DMS53 (cell line): ENCODE measurements at regions not wholly inside any gene's neighbourhood (a gene's known extent, or its start where the extent isn't known, plus 50 kb on each side); places are given as distances from the start of the nearest gene placed in this dataset.

Experiments used
- DNase-seq: peaks from one replicate; lab custom pipeline; 2025; lab: John Stamatoyannopoulos, UW

DNA sequence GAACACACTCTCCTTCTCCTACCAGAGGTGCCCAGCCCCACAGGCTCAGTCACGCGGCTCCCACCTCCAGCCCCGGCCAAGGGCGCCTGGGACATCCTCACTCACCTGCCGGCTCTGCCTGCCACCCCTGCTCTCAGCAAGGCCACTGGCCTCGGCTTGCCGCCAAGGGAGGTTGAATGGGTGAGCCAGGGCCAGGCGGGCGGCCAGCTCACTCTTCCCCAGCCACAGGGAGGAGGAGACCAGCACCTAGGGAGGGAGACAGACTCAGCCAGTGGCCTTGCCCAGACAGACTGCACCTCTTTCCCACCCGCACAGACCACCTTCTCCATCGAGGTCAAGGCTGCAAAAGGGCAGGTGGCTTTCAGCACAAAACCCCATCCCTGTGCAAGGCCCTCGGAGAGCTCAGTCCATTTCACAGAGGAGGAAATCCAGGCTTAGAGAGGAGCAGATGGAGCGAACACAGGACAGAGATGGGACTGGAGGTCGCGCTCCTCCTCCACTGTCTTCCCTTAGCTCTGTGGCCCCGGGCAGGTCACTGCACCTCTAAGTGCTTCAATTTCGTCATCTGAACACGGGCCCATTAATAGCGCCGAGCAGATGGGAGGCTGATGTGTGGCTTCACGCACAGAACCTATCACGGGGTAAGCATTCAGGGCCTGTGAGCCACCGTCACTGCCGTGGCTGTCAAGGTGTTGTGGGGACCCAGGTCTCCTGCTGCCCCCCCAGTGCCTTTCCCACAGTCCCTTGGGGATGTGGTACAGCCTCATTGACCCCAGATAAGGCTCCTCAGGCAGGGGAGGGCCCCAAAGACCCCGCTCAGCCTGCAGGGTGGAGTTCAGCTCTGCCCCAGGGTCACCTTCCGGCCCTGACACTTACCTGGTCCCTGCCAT lies 56.1 kb downstream of the RMI2 start:
- peak; percentile 53 for DNase-seq

DNA sequence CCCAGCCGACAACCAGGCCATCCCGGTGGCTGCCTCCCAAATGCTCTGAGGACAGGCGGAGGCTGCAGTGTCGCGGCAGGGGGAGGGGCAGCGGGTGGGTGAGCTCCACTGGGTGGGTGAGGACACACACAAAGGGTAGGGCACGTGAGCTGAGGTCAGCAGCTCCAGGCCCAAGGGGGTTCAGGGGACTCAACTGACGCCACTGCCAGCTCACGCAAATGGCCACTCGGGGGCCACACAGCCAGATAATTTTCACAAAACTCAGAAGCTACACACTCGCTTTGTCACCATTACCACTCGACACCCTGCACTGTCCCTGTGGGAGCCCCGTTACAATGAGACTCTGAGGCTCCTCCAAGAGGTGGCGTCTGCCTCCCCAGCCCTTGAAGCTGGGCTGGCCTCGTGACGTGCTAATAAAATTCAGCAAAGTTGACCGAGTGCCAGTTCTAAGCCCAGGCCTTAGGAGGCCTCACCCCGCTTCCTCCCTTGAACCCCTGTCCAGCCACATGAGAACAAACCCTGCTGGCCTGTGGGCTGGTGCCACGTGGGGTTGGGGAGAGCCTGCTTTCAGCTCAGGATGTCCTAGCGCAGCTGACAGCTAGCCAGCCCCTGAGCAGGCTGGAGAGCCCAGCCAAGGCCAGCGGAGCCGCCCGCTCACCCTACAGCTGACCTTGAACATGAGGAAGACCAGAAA lies 56.9 kb downstream of the RMI2 start:
- no peak for DNase-seq

DNA sequence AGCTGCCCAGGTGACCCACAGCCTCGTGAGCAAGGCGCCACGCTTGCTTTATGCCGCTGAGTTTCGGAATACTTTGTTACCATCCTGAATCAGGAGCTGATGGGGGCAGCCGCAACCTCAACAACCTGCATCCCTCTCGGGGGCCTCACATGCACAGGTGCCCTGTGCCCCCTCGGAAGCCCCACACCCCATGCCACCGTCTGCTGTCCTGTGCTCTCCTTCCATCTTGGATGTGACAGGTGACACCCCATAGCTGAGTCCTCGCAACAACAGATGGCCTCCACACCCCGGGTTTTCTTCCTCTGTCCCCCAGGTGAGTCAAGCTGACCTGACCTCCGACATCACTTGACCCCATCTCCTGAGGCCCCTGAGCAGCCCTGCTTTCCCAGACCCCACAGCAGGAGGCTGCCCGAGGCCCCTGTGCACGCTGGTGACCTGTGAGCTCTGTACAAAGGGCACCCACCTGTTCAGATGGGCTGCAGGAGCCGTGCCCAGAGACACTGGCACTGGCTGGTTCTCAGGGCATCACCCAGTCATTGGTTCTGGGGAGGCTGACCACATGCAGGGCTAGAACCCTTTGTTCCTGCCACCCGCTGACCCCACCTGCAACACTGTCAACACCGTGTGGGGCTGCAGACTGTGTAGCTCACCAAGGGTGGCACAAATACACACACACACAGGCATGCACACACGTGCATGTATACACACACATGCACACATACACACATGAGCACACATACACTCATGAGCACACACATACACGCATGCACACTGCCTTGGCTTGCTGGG lies 57.7 kb downstream of the RMI2 start:
- DNase-seq = no peak

DNA sequence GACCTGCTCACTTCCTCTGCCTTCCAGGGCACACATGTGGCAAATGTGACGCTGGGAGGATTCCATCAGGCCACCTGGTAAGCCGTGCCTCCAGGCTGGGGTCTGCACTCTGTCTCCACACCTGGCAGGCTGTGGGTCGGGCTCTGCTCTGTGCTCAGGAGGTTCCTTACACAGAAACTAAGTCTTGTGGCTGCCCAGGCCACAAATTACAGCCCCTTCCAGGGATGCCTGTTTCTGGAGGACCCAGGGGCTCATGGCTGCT lies 58.2 kb downstream of the RMI2 start:
- no peak for DNase-seq

DNA sequence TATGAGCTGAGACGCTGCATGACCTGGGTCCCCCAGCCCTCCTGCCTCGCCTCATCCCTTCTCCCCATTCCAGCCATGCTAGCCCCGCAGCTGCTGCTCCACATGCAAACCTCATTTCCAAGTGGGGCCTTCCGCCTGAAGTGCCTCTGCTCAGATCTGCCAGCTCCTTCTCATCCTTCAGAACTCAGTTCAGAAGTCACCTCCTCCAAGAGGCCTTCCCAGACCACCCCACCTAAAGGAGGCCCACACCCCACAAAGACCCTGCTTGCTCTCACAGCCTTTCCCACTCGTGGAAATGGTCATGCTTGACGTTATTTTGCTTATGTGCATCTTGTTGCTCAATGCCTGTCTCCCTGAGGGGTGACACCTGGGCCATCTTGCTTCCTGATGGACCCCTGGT lies 58.7 kb downstream of the RMI2 start:
- DNase-seq = no peak

DNA sequence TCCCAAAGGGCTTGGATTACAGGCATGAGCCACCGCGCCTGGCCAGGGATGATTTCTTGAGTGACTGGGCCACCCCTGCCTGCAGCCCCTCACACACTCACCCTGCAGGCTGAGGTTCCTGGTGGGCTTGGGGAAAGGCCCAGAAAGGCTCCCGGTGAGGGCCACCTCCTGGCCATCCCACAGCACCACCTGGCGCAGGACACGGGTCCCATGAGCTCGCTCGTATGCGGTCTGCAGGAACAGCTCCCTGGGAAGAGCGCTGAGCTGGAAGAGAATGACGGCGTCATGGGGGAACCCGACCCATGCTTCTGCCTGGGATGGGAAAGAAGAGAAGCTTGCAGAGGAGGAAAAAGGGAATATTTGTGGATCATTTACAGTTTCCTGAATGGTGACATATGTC lies 59.3 kb downstream of the RMI2 start:
- no peak for DNase-seq

DNA sequence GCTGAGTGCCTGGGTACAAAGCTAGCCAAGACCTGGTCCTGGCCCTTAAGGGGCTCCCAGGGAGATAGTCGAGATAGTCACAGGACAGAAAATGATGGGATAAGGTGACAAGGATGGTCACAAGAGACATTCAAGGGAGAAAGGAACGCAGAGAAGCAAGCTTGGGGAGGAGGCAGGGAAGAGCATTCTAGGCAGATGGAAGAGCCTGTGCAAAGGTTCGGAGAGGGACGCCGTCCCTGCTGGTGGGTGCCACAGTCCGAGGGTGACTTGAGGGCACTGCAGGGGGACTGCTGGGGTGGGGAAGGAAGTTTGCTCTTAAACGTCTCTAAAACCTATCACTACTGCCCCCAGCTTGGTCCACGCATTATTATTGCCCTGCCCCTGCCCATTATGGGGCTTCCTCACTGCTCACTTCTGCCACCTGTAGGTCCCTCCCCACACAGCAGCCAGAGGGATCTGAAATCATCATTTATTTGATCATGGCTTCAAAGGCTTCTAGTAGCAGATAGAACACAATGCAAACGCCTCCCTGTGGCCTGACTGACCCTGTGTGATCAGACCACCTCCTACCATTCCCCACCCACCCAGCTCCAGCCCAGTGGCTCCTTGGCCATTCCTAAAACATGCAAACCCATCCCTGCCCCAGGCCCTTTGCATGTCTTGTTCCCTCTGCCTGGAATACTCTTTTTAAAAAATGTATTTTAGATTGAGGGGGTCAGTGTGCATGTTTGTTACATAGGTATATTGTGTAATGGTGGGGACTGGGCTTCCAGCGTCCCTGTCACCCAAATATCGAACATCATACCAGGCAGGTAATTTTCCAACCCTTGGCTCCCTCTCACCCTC lies 60.3 kb downstream of the RMI2 start:
- peak; percentile 59 for DNase-seq

DNA sequence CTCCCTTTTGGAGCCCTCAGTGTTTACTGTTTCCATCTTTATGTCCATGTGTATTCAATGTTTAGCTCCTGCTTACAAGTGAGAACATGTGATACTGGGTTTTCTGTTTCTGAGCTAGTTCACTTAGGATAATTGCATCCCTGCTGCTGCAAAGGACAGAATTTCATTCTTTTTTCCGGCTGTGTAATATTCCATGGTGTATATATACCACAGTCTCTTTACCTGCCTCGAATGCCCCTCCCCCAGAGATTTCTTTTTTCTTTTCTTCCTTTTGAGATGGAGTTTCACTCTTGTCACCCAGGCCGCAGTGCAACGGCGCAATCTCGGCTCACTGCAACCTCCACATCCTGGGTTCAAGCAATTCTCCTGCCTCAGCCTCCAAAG lies 60.9 kb downstream of the RMI2 start:
- DNase-seq = no peak

DNA sequence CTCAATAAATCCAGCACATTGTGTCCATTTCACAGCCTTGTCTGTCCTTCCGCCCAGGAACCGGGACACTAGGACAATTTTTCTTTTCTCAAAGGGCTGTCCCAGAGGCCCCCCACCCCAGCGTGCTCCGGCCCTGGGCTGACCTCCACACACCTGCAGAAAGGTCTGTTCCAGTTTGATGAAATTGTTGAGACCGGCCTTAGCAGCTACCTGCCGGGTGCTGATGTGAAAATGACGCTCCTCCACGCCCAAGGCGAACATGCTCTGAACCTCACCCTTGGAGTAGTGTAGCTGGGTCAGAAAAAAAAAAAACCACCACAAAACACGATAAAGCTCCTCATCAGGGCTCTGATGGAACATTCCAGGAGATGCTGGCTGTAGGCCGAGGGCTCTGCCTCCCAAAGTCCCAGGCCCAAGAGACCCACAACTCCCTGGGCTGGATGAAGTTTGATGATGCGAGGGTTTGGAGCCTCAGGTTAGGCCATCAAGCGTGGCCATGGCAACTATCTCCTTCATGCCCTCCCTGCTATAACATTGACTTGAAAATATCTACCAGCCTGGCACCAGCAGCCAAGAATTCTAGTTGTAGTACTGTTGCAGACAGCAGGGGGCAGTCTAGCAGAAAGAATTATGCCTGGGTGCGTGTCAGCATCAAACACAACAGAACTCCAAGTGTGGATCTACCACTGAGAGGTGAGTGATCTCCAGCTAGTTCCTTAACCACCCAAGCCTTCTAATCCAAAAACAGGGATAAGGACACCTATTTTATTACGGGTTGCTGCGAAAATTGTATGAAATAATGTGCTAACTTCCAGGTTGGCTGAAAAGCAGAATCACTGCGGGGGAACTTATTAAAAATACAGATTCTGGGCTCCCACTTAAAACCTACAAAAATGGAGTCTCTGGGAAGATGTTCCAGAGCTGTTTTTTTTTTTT lies 62.1 kb downstream of the RMI2 start:
- peak; percentile 73 for DNase-seq

DNA sequence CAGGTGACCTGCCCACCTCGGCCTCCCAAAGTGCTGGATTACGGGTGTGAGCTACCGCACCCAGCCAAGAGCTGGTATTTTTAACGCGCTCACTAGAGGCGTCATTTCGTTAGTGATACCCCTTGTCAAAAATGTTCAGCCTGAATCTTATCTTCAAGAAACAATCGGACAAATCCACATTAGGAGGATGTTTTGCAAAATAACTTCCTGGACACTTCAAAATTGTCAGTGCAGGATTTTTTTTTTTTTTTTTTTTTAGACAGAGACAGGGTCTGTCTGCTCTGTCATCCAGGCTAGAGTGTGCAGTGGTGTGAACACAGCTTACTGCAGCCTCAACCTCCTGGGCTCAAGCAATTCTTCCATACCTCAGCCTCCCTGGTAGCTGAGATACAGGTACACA lies 63.0 kb downstream of the RMI2 start:
- no peak for DNase-seq

DNA sequence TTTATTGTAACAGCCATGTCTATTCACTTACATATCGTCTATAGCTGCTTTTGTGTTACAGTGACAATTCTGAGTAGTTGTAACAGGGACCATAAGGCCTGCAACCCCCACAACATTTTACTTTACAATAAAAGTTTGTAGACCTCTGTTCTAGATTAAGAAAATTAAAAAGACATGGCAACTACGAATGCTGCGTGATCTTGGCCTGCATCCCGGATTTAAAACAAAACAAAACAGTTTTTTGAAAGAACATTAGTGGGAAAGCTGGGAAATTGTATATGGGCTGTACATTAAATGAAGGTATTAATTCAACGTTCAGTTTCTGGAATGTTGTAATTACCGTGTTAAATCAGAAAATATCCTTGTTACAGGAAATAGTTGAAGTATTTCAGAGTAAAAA lies 64.1 kb downstream of the RMI2 start:
- DNase-seq = no peak

DNA sequence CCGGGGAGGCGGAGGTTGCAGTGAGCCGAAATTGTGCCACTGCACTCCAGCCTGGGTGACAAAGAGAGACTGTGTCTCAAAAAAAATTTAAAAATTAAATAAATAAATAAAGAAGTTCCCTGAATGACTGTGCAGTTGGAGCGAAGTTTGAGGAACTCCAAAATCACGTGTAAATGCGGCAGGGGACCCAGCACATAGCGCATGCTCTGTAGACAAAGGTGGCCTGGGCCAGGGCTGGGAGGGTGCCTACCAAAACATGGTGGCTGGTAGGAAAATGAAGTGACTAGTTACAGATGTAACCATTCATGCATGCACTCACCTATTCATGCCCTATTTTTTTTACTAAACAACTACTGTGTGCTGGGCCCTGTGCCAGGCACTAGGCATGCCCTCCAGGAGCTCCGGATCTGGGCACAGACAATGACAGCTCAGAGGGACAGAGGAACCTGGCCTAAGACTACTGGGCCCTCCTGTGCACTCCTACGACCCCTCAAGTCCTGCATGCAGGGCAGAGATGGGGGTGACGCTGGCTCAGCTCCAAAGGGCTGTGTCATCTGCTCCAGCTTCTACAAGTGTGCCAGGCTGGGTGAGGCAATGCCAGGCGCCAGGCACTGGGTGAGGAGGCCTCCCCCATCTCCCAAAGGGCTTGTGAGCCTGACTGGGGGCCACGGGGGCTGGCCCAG lies 65.3 kb downstream of the RMI2 start:
- no peak for DNase-seq

DNA sequence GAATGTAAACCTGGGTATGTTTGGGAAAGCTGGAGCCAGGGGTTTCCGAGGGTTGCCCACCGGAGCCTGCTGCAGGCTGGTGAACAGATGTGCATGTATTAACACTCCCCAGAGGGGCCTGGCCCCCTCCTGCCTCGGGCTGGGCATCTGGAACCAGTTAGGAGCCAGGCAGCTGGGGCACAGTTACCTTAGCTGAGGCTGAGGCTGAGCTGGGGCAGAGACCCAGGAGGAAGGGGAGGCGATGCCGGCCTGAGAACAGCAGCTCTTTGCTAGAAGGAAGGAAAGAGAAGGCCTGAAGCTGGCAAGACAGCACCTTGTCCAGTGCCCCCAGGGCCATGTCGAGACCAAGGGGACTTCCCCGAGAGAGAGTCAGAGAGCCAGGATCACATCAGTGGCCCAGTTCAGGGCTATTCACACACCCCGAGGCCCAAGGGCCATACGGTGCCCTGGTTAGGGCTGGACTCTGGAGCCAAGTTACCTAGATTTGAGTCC lies 65.8 kb downstream of the RMI2 start:
- no peak for DNase-seq

DNA sequence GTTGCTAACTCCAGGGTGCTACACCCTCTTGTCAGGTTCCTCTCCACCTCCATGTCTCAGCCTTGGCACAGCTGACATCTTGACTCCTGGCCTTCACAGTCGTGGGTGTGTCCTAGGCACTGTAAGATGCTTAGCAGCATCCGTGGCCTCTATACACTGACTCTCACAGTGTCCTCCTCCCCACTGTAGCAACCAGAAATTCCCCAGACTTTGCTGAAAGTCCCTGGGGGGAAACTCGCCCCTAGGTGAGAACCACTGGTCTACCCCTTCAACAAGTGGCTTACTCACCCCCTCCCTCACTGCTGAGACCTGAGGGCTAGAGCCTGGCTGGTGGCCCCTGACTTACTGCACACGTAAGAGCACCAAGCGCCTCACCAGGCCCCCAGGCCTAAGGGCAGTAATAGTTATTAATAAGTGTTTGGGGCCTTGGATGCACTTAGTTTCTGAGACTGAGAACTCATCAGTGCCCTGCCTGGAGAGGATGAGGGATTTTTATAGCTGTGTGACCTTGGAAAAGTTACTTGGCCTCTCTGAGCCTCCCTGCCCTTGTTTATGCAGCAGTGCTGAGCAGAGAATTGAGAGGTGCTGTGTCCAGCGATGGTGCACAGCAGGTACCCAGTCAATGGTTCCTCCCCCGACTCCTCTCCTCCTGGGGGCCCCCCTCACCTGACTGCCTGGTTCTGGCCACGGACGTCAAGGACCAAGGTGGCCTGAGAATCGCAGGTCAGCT lies 67.1 kb downstream of the RMI2 start:
- DNase-seq = no peak

DNA sequence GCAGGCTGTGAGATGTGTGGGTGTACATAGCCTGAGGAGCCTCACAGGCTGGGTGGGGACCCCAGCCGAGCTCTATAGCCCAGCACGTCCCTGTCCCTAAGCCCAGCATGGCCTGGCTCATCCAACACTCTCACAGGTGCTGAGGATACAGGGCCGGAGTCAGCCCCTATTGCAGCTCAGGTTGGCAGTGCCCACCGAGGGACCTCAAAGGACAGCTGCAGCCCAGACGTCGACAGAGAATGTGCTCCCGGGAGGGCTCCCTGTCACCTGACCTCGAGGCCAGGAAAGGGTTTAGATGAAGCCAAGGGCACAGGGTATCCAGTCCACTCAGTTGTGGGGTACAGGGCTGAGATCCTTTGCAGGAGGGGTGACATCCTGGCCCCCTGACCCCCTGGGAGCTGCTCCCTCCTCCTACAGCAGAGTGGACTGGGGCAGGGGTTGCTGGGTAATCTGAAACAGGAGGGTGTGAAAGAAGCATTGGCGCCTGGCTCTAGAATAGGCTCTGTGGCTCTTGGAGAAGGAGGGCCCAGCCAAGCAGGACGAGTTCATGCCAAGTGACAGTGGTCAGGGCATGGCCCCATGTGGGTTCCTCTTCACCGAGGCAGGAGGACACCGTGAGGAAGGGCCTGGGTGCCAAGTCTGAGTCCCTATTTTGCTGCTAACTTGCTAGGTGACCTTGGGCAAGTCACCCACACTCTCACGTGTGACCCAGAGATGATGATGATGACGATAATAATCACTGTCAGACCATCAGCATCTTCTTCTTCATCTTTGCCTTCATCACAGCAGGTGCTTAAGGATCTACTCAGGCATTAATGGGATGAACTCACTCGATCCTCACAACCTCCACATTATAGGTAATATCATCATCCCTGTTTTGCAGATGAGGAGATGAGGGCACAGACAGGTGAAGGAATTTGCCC lies 68.0 kb downstream of the RMI2 start:
- DNase-seq = no peak

DNA sequence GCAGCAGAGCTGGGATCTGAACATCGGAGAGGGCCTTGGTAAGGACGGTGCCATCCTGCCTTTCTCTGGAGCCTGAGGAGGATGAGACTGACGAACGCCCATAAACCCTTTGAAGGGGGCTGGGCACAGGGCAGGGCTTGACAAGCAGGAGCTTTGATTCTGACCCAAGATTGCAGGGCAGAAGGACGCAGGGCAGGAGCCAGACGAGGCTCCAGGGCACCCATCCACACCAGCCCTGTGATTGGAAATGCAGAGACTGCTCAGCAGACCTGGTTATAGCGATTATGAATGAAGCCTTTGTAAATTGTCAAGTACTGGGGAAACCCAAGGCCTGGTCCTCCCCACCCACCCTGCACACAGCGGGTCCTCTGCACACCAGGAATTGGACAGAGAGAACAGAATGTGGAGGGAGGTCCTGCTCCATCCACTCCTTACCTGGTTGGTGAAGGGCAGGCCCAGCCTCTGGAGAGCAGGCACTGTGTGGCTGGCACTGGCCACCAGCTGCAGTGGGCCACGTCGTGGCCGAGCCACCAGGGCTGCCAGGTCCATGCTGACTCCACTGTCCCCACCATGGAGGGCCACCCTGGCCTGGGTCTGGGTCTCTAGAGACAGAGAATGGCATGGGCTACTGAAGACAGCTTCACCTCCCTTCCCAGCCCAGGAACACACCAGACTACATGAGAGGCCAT lies 68.8 kb downstream of the RMI2 start:
- no peak for DNase-seq

DNA sequence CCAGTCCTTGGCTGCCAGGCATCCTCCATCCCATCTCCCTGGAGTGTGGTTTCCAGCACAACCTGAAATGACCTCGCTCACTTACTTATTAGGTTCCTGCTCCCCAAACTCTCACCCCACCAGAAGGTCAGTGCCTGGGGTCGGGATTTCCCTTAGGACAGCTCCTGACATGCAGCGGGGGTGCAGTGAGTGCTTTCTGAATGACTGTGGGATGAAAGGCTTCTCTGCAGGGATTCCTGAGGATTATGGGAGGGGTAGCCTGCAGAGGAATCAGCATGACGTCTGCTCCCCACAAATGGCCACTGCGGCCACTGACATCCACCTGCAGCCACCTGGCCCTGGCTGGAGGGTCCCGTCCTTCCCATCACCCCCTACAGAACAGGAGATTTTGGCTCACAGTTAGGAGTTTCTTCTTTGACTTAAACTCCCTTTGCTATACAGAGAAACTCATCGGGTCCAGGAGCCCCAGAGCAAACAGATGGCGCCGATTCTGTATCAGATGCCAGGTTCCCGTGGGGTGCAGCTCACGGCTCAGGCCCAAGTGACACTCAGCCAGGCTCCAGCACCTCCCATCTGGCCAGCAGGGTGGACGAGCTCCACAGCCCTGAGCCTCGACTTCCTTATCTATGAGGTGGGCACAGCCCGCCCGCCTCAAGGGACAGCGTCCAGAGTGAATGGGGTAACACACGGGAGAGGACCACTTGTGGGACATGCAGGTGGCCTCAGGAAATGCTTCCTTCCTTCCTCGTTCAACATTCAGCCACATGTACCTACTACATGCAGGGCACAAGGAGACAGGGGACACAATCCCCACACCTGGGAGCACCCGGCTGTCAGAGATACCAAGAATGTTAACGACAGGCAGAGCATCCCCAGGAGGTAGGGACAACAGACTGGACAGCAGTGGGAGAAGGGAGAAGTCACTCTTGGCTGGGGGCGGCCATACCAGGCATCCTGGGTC lies 69.8 kb downstream of the RMI2 start:
- no peak for DNase-seq
